Panc1 (cell line): ENCODE measurements at regions not wholly inside any gene's neighbourhood (a gene's known extent, or its start where the extent isn't known, plus 50 kb on each side); places are given as distances from the start of the nearest gene placed in this dataset.

Experiments
- ATAC-seq: fragments of 200-7000 bp; cut with Tn5 transposase; 2 replicates; pipeline ENCODE4 v1.9.1; 2020; ENCODE audit warnings: mild to moderate bottlenecking, moderate library complexity
- BruUV-seq: library from RNA; stranded (reverse); fragments of 400-500 nt; replicated peaks from 2 replicates; lab custom pipeline; 2021; lab: Mats Ljungman, UMichigan
- CTCF ChIA-PET: fragments of 300-600 bp; sonication (Branson Sonifier 250); formaldehyde crosslinking; loops from one replicate; lab custom pipeline; 2022; ENCODE audit warnings: antibody characterized with exemption; lab: Charles Lee
- POLR2A ChIA-PET: fragments of 300-600 bp; sonication (Branson Sonifier 250); formaldehyde crosslinking; loops from one replicate; lab custom pipeline; 2022; ENCODE audit warnings: antibody characterized with exemption; lab: Charles Lee
- DNase-seq: peaks from one replicate; pipeline ENCODE4 v3.0.0-alpha.2; 2010; ENCODE audit warnings: low read depth, low spot score
- H3K27ac ChIP-seq: 2 replicates; pipeline ENCODE4 v1.5.1; 2011; ENCODE audit warnings: mild to moderate bottlenecking, low read length, inconsistent platforms
- H3K27me3 ChIP-seq: fragments of 200-500 bp; sonication (Bioruptor generic); 2 replicates; pipeline ENCODE4 v1.6.0; 2014; ENCODE audit warnings: low read length, inconsistent platforms; ENCODE audit not compliant: control insufficient read depth, insufficient read depth
- H3K36me3 ChIP-seq: fragments of 200-500 bp; sonication (Bioruptor generic); 2 replicates; pipeline ENCODE4 v1.5.1; 2014; ENCODE audit warnings: inconsistent platforms, mild to moderate bottlenecking, low read length, moderate library complexity; ENCODE audit not compliant: control insufficient read depth, insufficient read depth
- H3K4me1 ChIP-seq: 2 replicates; pipeline ENCODE4 v1.5.1; 2011; ENCODE audit warnings: inconsistent platforms, mild to moderate bottlenecking, low read length, moderate library complexity; ENCODE audit not compliant: control insufficient read depth, insufficient read depth
- H3K4me3 ChIP-seq, 2 experiments: 2 replicates each; pipeline ENCODE4 v1.5.1; 2011 to 2012; ENCODE audit warnings: low read depth in 2 of 2, low read length in 2 of 2, mild to moderate bottlenecking in 2 of 2, inconsistent platforms in 1 of 2, moderate library complexity in 1 of 2
- H3K9me3 ChIP-seq: fragments of 200-500 bp; sonication (Bioruptor generic); 2 replicates; pipeline ENCODE4 v1.5.1; 2014; ENCODE audit warnings: low read depth, mild to moderate bottlenecking, inconsistent platforms, low read length, moderate library complexity; ENCODE audit not compliant: control insufficient read depth, insufficient read depth
- CTCF ChIP-seq: fragments of 450-650 bp; IDR thresholded peaks from 2 replicates; pipeline ENCODE4 v1.5.1; 2017; ENCODE audit warnings: mild to moderate bottlenecking
- POLR2AphosphoS5 ChIP-seq: IDR thresholded peaks from 2 replicates; pipeline ENCODE4 v1.6.1; 2012; ENCODE audit warnings: mild to moderate bottlenecking, low read depth, low read length, moderate library complexity
- REST ChIP-seq, 2 experiments: IDR thresholded peaks; 2 replicates each; pipeline ENCODE4 v1.6.1; 2011 to 2012; ENCODE audit warnings: low read depth in 2 of 2, control low read depth in 1 of 2, low read length in 1 of 2, mild to moderate bottlenecking in 1 of 2, moderate library complexity in 1 of 2; ENCODE audit not compliant: insufficient read depth in 1 of 2
- SIN3A ChIP-seq: IDR thresholded peaks from 2 replicates; pipeline ENCODE4 v1.6.1; 2012; ENCODE audit warnings: low read depth, mild to moderate bottlenecking, low read length, moderate library complexity, borderline replicate concordance; ENCODE audit not compliant: insufficient read depth
- TCF7L2 ChIP-seq: IDR thresholded peaks from 2 replicates; pipeline ENCODE4 v1.6.1; 2011; ENCODE audit warnings: mild to moderate bottlenecking, low read depth, low read length, inconsistent platforms
- in situ Hi-C: cut with HindIII; loops from 2 replicates; pipeline ENCODE4 v1.10.0; 2016; ENCODE audit warnings: low sequenced_read_pairs, low pct_unique_long_range_greater_than_20kb
- intact Hi-C: fragments of 100-400 bp; cut with micrococcal nuclease; formaldehyde crosslinking; loops from one replicate; pipeline ENCODE4 v1.10.0; 2022; ENCODE audit not compliant: unreplicated experiment

GRCh38 chr2:2830576-2830975 is 499.5 kb upstream of the MYT1L start:
- in situ Hi-C loops (no loop called here), intact Hi-C loops (no loop called here)
- no TSS peak for BruUV-seq
- H3K27ac ChIP-seq, result no peak overlapping the region
- TF ChIP-seq CTCF (no peak), POLR2AphosphoS5 (no peak), REST (IDR thresholded peaks at IDR 0.05; ENCODE audit: insufficient read depth in 1 of 2, low read depth in 2 of 2, low read length in 1 of 2) (no peak), SIN3A (no peak), TCF7L2 (no peak)
- ATAC-seq, result no peak
- no peaks in the 10 kb centered on the region for H3K9me3 ChIP-seq
- ChIA-PET POLR2A (no interaction called here), CTCF (no interaction called here)
- no peak for DNase-seq
- H3K4me1 ChIP-seq, result no peaks in the 10 kb centered on the region
- no peak overlapping the region for H3K4me3 ChIP-seq
- no peaks in the 10 kb centered on the region; the same call in 1 of the 2 replicates for H3K27me3 ChIP-seq
- H3K36me3 ChIP-seq, result no peaks in the 10 kb centered on the region

- DNase-seq (no peak), ATAC-seq (no peak; the same call in 1 of the 2 replicates)
- Histone ChIP-seq H3K27me3 (no peaks in the 10 kb centered on the region; the same call in 1 of the 2 replicates), H3K4me3 (no peak overlapping the region), H3K27ac (no peak overlapping the region), H3K4me1 (no peaks in the 10 kb centered on the region), H3K36me3 (no peaks in the 10 kb centered on the region), H3K9me3 (no peaks in the 10 kb centered on the region)
- TF ChIP-seq REST (IDR thresholded peaks at IDR 0.05; ENCODE audit: insufficient read depth in 1 of 2, low read depth in 2 of 2, low read length in 1 of 2) (no peak), CTCF (no peak), SIN3A (no peak), TCF7L2 (no peak), POLR2AphosphoS5 (no peak)
- intact Hi-C loops, result no loop called here
- ChIA-PET POLR2A (no interaction called here), CTCF (no interaction called here)
- in situ Hi-C loops, result no loop called here
- BruUV-seq, result no TSS peak
Observed at GRCh38 chr2:2828774-2829368, 497.8 kb upstream of the MYT1L start.
